GM23338 (cell line): ENCODE measurements at regions not wholly inside any gene's neighbourhood (a gene's known extent, or its start where the extent isn't known, plus 50 kb on each side); places are given as distances from the start of the nearest gene placed in this dataset.

Experiments
- CTCF ChIP-seq, 2 experiments: fragments of 200-600 bp in 1 of 2; sonication (generic) in 1 of 2; conservative IDR thresholded peaks; 2 replicates each; pipeline versions ENCODE4 v1.5.1 to v1.6.1; 2016 to 2017; ENCODE audit warnings: antibody characterized with exemption in 2 of 2, low read depth in 2 of 2, mild to moderate bottlenecking in 2 of 2, moderate library complexity in 1 of 2
- REST ChIP-seq: IDR thresholded peaks from one replicate; pipeline ENCODE4 v1.6.1; 2018; ENCODE audit warnings: antibody characterized with exemption; ENCODE audit not compliant: unreplicated experiment

- TF ChIP-seq REST (no peak), CTCF (conservative IDR thresholded peaks at IDR 0.05; ENCODE audit: low read depth in 2 of 2) (no peak)
These were observed 182.2 kb downstream of the CMPK2 start for GRCh38 chr2:6683516-6683915.
